Dermis microvascular lymphatic vessel endothelial cell (primary cell): ENCODE measurements at regions not wholly inside any gene's neighbourhood (a gene's known extent, or its start where the extent isn't known, plus 50 kb on each side); places are given as distances from the start of the nearest gene placed in this dataset.
A peak's percentile ranks its signal among the peaks of the same experiment; 100 is the strongest.

ENCODE experiments used
- DNase-seq, 2 donors: peaks; one replicate each; pipeline versions ENCODE4 v3.0.0 to v3.0.0-alpha.2; 2010; ENCODE audit warnings: low read depth in 2 of 2

GRCh38 chr6:22668717-22669116, 99.4 kb downstream of the HDGFL1 start:
- no peak for DNase-seq

- DNase-seq = no peak
Observed at GRCh38 chr6:22670605-22671004, 101.2 kb downstream of the HDGFL1 start.

GRCh38 chr6:22673474-22673873, 104.1 kb downstream of the HDGFL1 start:
- DNase-seq = no peak

GRCh38 chr6:22680950-22681349, 111.6 kb downstream of the HDGFL1 start:
- DNase-seq = no peak

- no peak for DNase-seq
Observed at GRCh38 chr6:22681761-22682160, 112.4 kb downstream of the HDGFL1 start.

- DNase-seq = no peak
Observed at GRCh38 chr6:22682979-22683378, 113.6 kb downstream of the HDGFL1 start.

GRCh38 chr6:22690446-22690845, 121.1 kb downstream of the HDGFL1 start:
- no peak for DNase-seq

GRCh38 chr6:22694092-22694724, 124.8 kb downstream of the HDGFL1 start:
- no peak for DNase-seq

GRCh38 chr6:22696481-22696880, 127.1 kb downstream of the HDGFL1 start:
- DNase-seq = no peak

- DNase-seq = no peak
Observed at GRCh38 chr6:22697306-22697705, 127.9 kb downstream of the HDGFL1 start.

GRCh38 chr6:22699151-22699550, 129.8 kb downstream of the HDGFL1 start:
- DNase-seq = peak in 1 of 2 donors; percentile 19

- no peak for DNase-seq
Observed at GRCh38 chr6:22706651-22707050, 137.3 kb downstream of the HDGFL1 start.

- DNase-seq = no peak
Observed at GRCh38 chr6:22708469-22708868, 139.1 kb downstream of the HDGFL1 start.

- DNase-seq = no peak
Observed at GRCh38 chr6:22709803-22710202, 140.4 kb downstream of the HDGFL1 start.

GRCh38 chr6:22716721-22717120, 147.4 kb downstream of the HDGFL1 start:
- DNase-seq = no peak

GRCh38 chr6:22717915-22718314, 148.5 kb downstream of the HDGFL1 start:
- no peak for DNase-seq

GRCh38 chr6:22722913-22723312, 153.5 kb downstream of the HDGFL1 start:
- DNase-seq = no peak

- DNase-seq = no peak
Observed at GRCh38 chr6:22726966-22727365, 157.6 kb downstream of the HDGFL1 start.

- no peak for DNase-seq
Observed at GRCh38 chr6:22727710-22728109, 158.3 kb downstream of the HDGFL1 start.

- no peak for DNase-seq
Observed at GRCh38 chr6:22732176-22732970, 163.0 kb downstream of the HDGFL1 start.

GRCh38 chr6:22736740-22737139, 167.4 kb downstream of the HDGFL1 start:
- DNase-seq = no peak

GRCh38 chr6:22737331-22737730, 168.0 kb downstream of the HDGFL1 start:
- peak in 1 of 2 donors; percentile 36 for DNase-seq

GRCh38 chr6:22738194-22738593, 168.8 kb downstream of the HDGFL1 start:
- DNase-seq = no peak
